Left lung (tissue), 4 donors: ENCODE measurements at regions not wholly inside any gene's neighbourhood (a gene's known extent, or its start where the extent isn't known, plus 50 kb on each side); places are given as distances from the start of the nearest gene placed in this dataset.

Experiments
- ATAC-seq: fragments of 200-7000 bp; cut with Tn5 transposase; one replicate; pipeline ENCODE4 v1.9.1; 2020; ENCODE audit warnings: moderate library complexity
- DNase-seq, 4 donors: peaks; one replicate each; pipeline ENCODE4 v3.0.0-alpha.2; 2013 to 2020
- H3K27ac ChIP-seq, 2 donors: fragments of 200-600 bp; sonication (generic) in 1 of 2; one replicate each; pipeline versions ENCODE4 v1.5.0 to v1.8.0; 2020 to 2021
- H3K27me3 ChIP-seq, 2 donors: fragments of 200-600 bp; sonication (generic) in 1 of 2; one replicate each; pipeline versions ENCODE4 v1.5.0 to v1.8.0; 2020 to 2021
- H3K36me3 ChIP-seq, 2 donors: fragments of 200-600 bp; sonication (generic) in 1 of 2; one replicate each; pipeline versions ENCODE4 v1.5.0 to v1.8.0; 2020 to 2021
- H3K4me1 ChIP-seq, 2 donors: fragments of 200-600 bp; one replicate each; pipeline ENCODE4 v1.8.0; 2021
- H3K4me3 ChIP-seq, 2 donors: fragments of 200-600 bp; sonication (generic) in 1 of 2; one replicate each; pipeline versions ENCODE4 v1.5.0 to v1.8.0; 2020 to 2021; ENCODE audit warnings: mild to moderate bottlenecking in 1 of 2
- H3K9me3 ChIP-seq, 2 donors: fragments of 200-600 bp; sonication (generic) in 1 of 2; one replicate each; pipeline versions ENCODE4 v1.5.0 to v1.8.0; 2020 to 2021
- intact Hi-C, 2 donors: fragments of 100-400 bp; cut with DNase I; formaldehyde crosslinking; loops; one replicate each; pipeline versions ENCODE4 v1.11.2 to v1.14.2; 2022
- TF ChIP-seq, protein P1 (sequence below), 2 donors: fragments of 200-600 bp; sonication (generic) in 1 of 2; IDR thresholded peaks; one replicate each; pipeline versions ENCODE4 v1.5.0 to v1.8.0; 2021; ENCODE audit warnings: antibody characterized with exemption in 2 of 2
- donor health status: DM: no; HTN: yes; CAD: no.
- donor health status: DM: no; HTN: no; CAD: no.

DNA sequence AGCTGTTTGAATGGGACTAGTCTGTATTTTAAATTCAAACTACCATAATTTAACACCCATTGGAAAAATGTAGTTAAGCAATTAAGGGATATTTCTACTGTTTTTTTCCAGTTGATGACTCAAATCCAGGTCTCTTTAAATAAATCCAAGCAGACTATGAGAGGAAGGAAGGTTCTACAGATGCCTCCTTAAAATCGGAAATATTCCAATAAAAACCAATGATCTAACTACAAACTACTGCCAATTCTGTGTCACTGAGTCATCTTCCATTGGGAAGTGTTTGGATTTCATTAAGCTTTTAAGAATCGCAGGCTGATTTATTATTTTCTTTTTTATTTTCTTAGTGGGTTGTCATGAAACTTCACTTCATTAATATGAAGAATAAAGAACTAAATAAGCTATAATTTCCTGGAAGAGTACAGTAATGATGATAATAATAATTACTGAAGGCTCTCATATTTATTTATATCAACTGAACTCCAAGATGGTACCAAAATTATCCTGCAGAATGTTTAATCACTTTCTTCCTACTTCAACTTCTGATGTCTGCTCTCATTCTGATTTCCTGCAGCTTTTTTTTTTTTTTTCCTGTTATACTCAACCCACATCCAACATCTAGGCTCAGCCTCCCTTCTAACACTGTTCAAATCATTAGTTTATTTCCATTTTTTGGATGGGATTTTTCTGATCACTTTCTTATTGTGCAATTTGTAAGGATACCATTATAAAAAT is 166.3 kb upstream of the FN1 start:
- no peak overlapping the region for H3K4me3 ChIP-seq
- intact Hi-C loops: no loop called here
- TF ChIP-seq, protein P1, sequence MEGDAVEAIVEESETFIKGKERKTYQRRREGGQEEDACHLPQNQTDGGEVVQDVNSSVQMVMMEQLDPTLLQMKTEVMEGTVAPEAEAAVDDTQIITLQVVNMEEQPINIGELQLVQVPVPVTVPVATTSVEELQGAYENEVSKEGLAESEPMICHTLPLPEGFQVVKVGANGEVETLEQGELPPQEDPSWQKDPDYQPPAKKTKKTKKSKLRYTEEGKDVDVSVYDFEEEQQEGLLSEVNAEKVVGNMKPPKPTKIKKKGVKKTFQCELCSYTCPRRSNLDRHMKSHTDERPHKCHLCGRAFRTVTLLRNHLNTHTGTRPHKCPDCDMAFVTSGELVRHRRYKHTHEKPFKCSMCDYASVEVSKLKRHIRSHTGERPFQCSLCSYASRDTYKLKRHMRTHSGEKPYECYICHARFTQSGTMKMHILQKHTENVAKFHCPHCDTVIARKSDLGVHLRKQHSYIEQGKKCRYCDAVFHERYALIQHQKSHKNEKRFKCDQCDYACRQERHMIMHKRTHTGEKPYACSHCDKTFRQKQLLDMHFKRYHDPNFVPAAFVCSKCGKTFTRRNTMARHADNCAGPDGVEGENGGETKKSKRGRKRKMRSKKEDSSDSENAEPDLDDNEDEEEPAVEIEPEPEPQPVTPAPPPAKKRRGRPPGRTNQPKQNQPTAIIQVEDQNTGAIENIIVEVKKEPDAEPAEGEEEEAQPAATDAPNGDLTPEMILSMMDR (IDR thresholded peaks at IDR 0.05): no peak
- no peaks in the 10 kb centered on the region for H3K27me3 ChIP-seq
- H3K27ac ChIP-seq: no peak overlapping the region
- no peaks in the 10 kb centered on the region for H3K9me3 ChIP-seq
- DNase-seq (no peak), ATAC-seq (no peak)
- H3K36me3 ChIP-seq: no peaks in the 10 kb centered on the region
- no peaks in the 10 kb centered on the region for H3K4me1 ChIP-seq

DNA sequence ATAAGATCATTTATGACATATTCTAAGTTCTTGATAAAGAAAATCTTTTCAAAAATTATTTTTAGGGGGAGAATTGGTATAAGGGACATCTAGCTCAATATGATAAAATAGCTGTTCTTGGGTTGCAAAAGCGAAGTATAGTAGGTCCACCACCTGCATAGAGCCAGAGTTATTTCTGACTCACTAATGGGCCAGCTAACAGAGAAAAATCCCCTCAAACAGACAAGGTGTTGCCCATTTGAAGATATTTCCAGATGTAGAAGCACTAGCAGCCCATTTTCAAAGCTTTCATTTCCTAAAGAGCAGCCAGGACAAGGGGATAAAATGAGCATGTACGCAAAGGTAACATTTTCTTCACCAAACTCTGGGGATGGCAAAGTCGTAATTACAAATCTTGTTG is 165.7 kb upstream of the FN1 start:
- intact Hi-C loops: no loop called here
- no peak overlapping the region for H3K27ac ChIP-seq
- H3K36me3 ChIP-seq: no peaks in the 10 kb centered on the region
- H3K4me1 ChIP-seq: no peaks in the 10 kb centered on the region
- H3K9me3 ChIP-seq: no peaks in the 10 kb centered on the region
- no peak overlapping the region for H3K4me3 ChIP-seq
- TF ChIP-seq, protein P1 (IDR thresholded peaks at IDR 0.05): no peak
- no peaks in the 10 kb centered on the region for H3K27me3 ChIP-seq
- ATAC-seq (no peak), DNase-seq (no peak)

DNA sequence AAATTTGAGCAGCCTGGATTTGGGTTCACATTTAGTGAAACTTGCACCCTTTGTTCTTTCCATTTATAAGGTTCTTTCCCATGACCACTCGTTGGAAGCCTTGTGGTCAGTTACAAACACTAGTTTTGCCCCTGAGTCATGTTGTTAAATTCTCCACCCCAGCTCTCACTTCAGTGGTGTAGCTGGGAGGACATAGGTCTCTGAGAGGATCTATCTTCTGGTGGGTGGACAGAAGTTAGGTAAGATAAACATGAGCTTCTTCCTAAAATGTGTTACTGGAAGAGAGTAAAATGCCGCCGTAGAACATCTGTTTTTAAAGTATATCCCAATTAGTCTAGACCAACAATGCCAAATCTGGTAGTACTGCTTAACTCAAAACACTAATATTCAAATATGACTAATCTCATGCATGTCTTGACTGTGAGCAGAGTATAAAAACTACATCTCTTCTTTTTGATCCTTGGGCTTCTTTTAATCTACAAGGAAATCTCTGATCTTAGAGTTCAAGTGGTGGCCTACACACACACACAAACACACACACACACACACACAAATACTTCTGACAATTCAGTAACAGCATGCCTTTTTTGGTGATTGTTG is 162.6 kb upstream of the FN1 start:
- H3K27ac ChIP-seq: no peak overlapping the region
- H3K27me3 ChIP-seq: no peaks in the 10 kb centered on the region
- no peaks in the 10 kb centered on the region for H3K9me3 ChIP-seq
- ATAC-seq (peak; percentile 47), DNase-seq (no peak)
- no peaks in the 10 kb centered on the region for H3K36me3 ChIP-seq
- TF ChIP-seq, protein P1 (IDR thresholded peaks at IDR 0.05): no peak
- no peak overlapping the region for H3K4me3 ChIP-seq
- H3K4me1 ChIP-seq: no peaks in the 10 kb centered on the region
- intact Hi-C loops: no loop called here

DNA sequence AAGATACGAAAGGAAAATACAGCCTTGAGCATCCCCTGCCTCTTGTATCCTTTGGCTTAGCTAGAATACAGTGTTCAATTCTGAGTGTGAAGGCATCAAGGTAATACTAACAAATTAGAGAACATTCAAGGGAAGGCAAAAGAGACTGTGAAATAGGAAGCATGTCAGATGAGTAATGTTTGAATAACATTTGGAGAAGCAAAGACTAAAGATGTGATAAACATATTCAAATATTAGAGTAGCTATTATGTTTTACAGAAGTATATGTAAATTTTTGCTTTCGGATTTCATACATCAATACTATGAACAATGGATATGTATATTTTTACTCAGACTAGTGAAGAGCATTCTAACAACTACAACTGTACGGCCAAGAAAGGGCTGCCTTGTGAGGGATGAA is 161.7 kb upstream of the FN1 start:
- H3K36me3 ChIP-seq: no peaks in the 10 kb centered on the region
- H3K4me1 ChIP-seq: no peaks in the 10 kb centered on the region
- ATAC-seq (no peak), DNase-seq (no peak)
- intact Hi-C loops: no loop called here
- TF ChIP-seq, protein P1 (IDR thresholded peaks at IDR 0.05): no peak
- H3K27me3 ChIP-seq: no peaks in the 10 kb centered on the region
- H3K9me3 ChIP-seq: no peaks in the 10 kb centered on the region
- no peak overlapping the region for H3K27ac ChIP-seq
- no peak overlapping the region for H3K4me3 ChIP-seq

DNA sequence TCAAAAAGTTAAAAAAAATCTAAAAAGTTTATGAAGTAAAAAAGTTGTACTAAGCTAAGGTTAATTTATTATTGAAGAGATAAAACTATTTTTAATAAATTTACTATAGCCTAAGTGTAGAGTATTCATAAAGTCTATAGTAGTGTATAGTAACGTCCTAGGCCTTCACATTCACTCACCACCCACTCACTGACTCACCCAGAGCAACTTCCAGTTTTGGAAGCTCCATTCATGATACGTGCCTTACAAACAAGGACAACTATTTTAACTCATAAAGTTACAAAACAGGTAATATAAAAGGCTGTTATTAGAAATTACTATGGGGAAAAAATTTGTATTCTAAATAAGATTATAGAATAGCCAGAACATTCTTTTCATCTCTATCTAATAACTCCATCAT is 158.9 kb upstream of the FN1 start:
- Histone ChIP-seq H3K9me3 (no peaks in the 10 kb centered on the region), H3K27me3 (no peaks in the 10 kb centered on the region), H3K27ac (no peak overlapping the region), H3K4me3 (no peak overlapping the region), H3K4me1 (no peaks in the 10 kb centered on the region), H3K36me3 (no peaks in the 10 kb centered on the region)
- ATAC-seq: no peak
- intact Hi-C loops: no loop called here
- TF ChIP-seq, protein P1 (IDR thresholded peaks at IDR 0.05): no peak
- DNase-seq: no peak
